GM21723 (cell line): ENCODE measurements at regions not wholly inside any gene's neighbourhood (a gene's known extent, or its start where the extent isn't known, plus 50 kb on each side); places are given as distances from the start of the nearest gene placed in this dataset.

Source experiments
- ATAC-seq: cut with Tn5 transposase; IDR thresholded peaks from one replicate; pipeline ENCODE4 v1.9.1; 2021; ENCODE audit warnings: mild to moderate bottlenecking, moderate library complexity; ENCODE audit not compliant: unreplicated experiment

DNA sequence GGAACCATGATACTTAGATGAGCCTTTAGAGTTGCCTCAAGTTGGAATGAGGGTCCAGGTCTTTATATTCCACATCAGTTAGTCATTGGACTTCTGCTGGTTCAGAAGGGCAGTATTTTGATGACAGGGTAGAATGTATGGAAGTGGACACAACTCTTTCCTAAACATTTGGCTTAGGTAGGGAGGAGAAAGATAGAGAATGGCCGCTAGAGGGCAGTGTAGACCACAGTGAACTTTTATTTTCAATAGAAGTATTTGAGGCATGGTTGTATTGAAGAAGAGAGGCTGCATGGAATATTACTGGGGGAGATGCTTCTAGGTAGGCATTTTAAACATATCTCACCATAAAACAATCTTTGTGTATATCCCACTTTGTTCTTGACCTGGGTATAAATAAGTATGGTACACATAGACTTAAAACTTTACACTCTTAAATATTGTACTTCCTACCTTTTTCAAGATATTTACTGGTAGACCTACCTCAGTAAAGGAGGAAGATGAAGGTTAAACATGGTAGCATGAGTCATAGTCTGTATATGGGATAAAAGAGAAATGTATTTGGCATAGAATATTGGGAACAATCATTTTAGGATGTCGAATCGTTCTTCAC, 497.6 kb upstream of the FAM98A start:
- peak; percentile 73 for ATAC-seq

DNA sequence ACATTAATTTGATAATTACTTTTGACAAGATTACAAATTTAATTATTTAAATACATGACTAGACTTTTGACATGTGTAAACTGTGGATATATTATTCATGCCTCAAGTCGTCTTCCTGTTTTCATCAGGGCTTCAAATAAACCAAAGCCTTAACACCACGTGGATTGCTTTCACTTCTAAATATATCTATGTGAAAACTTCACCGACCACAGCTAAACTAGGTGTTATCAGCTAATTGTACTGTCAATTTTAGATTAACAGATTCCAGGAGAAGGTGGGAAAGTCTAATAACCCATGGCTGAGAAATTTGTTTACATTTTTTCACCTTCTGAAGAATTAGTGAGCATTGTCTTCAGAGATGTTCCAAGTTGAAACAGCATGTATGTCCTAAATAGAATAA, 494.7 kb upstream of the FAM98A start:
- no peak for ATAC-seq

DNA sequence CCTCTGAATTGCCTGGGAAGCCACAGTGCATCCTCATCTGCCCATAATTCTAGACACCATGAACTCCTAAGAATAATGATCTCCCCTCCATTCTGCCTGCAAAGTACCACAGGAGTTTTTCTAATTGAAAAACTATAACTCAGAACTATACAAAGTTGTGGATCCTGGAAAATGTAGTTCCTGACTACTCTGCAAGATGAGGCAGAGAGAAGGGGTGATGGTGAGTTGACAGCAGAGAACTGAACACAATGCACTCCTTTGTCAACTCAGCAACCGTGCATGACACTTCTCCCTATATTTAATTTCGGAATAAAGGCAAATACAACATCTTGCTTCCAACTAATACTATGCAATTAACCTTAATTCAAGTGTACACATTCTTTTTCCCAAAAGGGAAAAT, 471.1 kb upstream of the FAM98A start:
- ATAC-seq = no peak

DNA sequence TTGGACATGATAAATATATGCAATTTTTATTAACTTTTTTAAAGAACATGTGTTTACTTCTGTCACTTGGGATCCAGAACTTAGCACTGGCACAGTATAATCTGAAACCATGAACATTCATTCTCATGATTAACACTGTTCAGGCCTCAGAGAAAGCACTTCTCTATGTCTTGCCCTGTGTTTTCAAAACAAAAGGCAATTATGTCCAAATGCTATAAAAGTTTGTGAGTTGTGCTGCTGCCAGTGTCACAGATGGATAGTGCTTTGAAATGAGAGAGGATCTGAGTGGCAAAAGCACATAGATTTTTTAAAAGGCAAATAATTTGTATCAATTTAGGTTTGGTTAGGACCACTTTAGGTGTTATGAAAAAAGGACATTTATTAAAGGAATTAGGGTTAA, 470.5 kb upstream of the FAM98A start:
- ATAC-seq = no peak

DNA sequence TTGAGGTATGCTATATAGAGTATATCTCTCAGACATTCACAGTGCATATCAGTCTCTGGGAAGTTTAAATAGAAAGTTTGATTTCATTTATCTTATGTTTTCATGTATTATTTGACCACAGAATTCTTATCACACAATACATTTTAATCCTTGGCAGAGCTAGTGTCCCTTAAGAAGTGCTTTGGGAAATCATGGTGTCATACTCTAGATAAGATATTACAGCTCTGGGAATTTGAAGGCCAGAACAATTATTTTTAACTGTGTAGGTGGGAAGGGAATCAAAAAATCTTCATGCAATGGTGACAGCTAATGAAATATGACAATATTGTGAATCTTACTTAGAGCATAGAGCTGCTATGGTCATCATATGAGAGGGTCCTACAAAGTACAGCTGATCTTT, 451.3 kb upstream of the FAM98A start:
- ATAC-seq = no peak

DNA sequence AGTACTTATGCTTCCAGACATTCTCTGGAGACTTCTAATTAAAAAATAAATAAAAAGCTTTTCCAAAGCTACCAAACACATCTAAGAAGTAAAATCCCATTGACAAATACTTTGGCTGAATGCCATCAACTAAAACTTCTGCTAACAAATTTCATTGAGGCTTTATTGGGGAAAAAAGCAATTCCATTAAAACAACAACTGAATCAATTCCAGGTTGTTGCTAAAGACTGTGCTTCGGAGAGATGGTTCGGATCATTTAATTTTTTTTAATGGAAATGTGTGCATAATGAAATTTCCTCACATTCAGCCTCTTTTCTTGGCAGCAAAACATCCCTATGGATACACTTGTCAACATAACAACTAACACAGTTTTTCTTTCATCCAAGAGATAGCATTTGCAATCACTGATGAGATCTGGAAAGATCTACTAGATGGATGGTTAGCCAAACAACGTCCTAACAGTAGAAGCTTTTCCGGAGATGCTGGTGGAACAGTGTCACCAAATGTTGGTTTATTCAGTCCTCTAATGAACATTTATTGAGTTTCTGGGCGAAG, 446.1 kb upstream of the FAM98A start:
- ATAC-seq = no peak

DNA sequence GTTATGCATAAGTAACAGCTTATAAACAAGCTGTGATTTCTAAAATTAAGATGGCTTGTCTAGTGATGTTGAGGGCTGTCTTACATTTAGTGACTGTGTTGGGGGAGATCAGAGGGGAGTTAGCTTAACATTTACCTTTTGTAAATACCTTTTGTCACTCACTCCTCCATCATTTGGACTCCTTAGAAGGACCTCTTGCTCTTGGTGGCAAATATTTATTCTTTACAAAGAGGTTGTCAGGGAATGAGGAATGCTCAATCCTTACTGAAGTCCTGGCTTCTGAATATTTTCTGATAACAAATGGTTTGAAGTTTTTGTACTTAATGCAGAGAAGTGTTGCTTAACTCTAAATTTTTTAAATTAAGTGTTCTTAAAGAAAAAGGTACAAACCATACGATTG, 438.8 kb upstream of the FAM98A start:
- no peak for ATAC-seq

DNA sequence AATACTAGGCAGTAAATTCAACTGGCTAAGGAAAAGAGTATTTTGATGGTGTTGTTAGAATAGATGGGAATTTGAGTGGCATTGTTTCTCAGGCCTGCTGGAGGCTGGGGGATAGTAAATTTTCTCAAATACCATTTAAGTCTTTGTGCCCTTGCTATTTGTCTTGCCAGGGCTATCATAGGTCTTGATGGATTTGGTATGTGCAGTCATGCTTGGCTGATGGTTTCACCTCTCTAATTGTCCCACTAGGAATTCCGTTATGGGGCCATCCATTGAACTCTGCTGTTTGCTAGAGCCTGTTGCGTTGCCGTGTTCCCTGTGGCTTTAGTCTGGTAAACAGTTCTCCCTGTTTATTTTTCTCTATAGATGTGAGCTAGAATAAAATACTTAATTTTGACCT, 438.1 kb upstream of the FAM98A start:
- no peak for ATAC-seq

DNA sequence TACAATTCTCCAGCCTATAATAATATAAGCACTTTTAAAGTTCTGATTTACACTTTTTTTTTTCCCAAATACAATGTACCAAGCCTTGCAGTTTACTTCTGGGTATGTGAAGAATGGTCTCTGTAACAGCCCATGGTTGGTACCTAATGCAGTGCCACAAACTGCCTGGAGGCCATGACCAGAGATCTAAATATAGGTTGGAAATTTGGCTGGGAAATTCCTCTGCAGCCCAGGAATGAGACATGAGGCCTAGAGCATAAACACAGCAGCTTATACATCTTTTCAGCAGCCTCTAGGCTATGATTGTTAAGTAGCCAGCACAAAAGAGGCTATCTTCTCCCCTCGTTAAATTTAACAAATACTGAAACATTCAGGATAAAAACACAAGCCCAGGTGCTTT, 432.0 kb upstream of the FAM98A start:
- ATAC-seq = no peak

DNA sequence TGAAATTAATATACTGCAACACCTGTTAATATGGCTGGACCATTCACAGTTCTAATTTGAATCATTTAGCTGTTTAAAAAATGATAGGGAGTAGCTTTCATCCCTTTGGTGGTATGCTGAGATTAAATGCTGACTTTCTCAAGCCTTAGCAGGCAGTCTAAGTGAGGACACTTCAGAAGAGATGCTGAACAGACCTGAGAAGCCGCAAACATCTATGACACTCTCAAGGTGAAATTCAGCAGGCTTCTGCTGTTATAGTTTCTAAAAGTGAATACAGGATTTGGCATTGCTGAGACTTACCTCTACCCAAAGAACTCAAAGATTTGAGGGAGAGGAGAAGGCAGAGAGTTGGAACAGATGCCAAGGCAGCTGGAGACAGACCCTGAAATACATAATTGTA, 431.2 kb upstream of the FAM98A start:
- ATAC-seq = no peak

DNA sequence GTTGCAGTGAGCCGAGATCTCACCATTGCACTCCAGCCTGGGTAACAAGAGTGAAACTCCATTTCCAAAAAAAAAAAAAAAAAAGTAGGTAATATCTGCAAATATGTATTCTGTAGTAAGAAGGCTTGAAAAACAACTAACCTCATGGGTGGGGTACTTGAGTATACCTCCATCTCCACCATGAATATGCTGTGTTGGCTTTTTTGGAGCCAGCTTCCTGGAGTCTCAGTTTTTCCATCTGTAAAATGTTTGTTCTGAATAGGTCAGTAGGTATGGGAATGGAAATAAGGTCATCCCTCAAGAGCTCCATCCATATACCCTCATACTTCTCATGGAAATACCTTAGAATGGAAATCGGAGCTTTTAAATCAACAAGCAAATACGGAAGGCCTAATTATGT, 430.0 kb upstream of the FAM98A start:
- ATAC-seq = no peak

DNA sequence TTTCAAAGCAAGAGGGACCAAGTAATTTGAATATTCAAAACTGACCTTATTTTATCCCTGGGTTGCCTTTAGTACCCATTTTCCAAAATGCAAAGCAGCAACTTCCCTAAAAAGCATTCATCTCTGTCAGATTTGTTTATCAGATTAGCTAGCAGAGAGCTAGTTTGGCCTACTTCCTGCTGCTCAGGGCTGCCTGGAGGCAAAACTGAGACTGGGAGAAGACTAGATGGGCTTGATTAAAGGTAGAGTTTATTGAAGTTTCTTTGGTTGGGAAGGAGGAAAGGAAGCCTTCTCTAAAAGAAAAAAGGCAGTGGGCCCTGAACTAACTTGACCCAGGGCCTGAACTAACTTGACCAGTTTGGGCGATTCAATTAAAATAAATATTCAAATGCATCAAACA, 426.1 kb upstream of the FAM98A start:
- no peak for ATAC-seq

DNA sequence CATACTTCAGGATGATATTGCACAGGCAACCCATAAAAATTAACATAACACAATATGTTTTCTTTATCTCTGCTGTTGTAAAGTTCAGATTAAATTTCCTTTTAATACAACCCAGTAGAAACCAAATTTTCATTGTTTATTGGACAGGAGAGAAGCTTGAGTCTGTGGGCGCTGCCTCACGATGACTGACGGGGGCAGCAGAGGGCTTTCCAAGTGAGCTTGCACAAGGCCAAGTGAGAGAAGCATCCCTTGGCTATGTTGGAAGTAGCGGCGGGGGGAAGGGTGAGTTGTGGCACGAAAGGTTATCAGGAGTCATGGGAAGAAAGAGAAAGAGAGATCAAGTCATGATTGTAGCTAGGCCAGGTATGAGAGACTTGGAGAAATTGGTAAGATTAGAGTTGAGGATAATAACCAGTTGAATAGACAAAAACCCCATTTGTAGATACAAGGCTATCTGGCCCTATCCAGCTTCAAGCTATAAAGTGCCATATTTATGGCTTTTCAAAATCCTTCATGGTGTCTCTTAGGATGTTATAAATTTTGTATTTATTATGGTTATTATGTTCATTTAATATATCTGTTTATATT, 413.7 kb upstream of the FAM98A start:
- ATAC-seq = peak; percentile 84

DNA sequence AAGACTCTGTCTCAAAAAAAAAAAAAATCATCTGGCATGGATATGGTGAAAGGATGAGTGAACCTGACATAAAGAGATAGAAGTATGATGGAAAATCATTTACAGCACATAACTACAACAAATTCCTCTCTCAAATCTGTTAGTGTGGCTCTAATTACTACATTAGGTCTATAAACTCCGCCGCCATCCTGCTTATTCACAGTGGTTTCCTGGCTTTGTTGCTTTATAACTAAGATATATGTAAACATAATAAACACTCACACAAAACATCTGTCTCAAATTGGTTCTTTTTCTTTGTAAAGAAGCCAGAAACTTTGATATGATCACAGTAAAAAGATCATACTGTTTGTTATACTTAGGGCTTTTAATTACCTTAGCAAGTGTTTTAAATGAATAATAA, 412.6 kb upstream of the FAM98A start:
- ATAC-seq = no peak

DNA sequence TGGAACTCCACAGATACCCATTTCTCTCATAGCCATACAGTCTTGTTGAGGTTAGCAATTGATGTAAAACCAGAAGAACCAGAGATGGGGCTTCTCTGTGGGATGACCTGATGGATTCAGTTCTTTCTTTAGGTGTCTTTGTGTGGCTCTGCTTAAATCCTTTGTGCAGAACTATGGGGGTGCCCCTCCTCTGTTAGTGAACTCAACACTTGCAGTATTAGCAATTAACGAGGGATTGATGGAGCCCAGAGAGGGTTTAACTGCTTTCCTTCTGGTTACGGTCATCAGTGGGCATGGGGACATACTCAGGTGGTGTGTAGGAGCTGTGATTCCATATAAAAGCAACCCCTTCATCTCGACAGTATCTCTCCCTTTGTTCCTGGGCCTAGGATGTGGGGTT, 406.8 kb upstream of the FAM98A start:
- ATAC-seq = no peak

DNA sequence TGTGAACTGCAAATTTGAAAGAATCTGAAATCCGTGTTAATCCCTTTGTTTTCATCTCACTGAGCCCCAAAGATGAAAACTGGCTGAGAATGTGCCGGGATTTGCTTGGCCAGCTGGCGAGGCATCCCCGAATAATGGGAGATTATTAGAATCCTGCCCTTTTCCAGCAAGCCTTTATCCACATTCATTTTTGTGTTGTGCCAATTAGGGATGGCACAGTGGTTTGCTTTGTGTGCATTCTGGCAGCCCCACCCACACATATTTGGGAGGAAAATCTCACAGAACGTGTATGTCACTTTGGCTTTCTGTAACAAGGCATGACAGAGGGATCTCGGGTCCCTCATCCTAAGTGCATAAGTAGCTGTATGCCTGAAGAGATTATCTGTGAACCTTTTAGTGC, 405.8 kb upstream of the FAM98A start:
- ATAC-seq = no peak

DNA sequence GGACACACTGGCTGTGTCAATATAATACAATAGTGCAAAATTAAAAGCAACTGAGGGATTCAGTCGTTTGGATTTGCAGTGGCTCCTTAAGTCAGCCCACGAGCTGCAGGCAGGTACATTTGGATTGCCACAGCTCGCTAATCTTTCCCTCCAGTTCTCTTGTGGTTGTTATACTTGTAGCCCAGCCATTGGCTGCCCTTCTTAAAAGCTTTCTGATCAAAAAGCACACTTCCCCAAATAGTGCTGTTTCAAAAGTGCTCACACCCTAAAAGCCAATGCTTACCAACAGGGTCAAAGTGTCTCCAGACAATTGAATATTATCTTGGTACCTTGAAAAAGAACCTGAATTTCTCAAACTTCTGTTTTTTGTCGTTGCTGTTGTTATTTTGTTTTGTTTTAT, 404.7 kb upstream of the FAM98A start:
- no peak for ATAC-seq

DNA sequence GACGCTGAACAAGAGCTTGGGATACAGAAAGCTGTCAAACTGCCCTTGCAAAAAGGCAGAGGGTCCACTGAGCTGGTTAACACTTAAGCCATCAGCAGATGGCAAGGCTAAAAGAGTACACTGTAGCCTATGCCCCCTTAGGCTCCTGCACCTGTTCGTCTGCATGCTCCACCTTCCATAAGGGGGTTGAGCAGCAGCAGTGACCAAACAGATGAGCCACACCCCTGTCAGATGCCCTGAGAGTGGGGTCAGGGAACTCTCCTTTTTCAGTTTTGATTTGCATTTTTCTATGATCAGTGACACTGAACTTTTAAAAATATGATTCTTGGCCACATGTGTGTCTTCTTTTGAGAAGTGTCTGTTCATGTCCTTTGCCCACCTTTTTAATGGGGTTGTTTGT, 402.5 kb upstream of the FAM98A start:
- ATAC-seq = no peak

DNA sequence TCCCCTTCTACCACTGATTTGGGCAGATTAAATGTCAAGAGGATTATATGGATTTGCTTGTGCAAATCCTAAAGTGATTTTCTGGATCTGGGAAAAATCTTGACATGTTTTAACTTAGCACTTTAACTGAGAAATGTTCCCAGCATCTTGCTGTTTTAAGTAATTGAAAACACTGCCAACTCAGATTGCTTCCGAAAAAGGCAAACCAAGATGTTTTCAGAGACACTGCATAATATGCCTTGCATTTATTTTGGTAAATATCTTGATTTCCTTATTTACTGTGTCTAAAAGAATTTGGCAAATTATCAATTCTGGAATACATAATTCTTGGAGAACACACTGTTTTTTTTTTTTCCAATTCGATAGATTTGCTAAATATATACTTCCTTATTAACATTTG, 385.0 kb upstream of the FAM98A start:
- ATAC-seq = no peak

DNA sequence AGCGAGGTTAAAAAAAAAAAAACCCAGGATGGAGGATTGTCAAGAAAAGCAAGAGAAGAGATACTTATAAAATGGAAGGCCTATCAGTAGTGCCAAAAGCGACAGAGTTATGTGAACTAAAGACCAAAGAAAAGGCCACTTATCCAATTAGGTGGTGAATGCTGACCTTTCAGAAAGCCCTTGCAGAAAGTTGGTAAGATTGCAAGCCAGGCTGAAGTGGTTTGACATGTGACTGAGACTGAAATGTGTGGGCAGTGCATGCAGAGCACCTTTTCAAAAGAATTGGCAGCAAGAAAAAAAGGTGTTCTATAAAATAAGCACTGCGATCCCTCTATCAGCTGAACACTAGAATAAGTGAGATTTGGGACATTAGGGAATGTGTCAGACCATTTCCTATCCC, 379.4 kb upstream of the FAM98A start:
- ATAC-seq = no peak

DNA sequence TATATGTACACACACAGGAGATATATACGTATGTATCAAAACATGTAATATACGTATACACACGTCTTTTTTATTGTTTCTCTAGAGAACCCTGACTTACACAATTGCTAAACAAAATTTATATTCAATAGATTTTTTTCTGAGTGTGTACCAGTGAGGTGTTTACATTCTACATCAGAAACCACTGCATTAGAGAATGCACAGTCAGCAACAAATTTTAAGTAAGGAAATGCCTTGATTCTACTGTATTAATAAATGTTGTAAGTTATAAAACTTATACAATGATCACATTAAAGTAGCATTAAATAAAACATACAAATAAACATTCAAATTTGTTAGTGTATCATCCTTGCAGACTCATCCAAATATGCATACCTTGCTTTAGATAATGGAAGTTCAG, 376.4 kb upstream of the FAM98A start:
- no peak for ATAC-seq

DNA sequence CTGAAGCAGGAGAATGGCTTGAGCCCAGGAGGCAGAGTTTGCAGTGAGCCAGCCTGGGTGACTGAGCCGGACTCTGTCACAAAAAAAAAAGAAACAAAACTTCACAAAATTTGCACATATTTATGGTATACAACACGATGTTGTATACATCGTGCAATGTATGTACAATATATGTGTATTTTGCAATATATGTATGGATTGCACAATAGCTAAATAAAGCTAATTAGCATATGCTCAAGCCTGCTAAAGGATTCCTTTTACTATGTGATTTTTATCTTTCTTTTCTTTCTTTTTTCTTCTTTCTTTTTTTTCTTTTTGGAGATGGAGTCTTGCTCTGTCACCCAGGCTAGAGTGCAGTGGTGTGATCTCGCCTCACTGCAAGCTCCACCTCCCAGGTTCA, 368.0 kb upstream of the FAM98A start:
- ATAC-seq = no peak

DNA sequence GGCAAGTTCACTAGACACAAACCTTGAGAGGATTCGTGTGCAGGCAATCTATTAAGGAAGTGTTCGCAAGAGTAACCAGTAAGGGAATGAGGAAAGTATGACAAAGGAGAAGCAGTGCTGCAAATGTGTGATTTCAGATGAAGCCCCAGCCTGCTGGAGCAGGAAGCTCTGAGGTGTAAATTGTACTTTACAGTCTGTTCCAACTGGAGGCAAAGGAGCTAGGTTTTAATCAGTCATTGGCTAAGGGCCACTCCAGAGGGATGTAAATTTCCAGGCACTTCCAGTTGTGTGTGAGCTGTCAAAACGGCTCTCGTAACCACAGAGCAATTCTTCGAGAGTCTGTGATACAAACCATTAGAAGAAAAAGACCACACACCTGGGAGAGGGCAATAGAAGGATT, 359.5 kb upstream of the FAM98A start:
- ATAC-seq = no peak
